Smooth muscle cell (in vitro differentiated cells): ENCODE measurements at regions not wholly inside any gene's neighbourhood (a gene's known extent, or its start where the extent isn't known, plus 50 kb on each side); places are given as distances from the start of the nearest gene placed in this dataset.

Experiments
- DNase-seq: peaks from one replicate; lab custom pipeline; 2025; ENCODE audit not compliant: unreplicated experiment; lab: John Stamatoyannopoulos, UW
- H2AFZ ChIP-seq: fragments of 200-600 bp; sonication (generic); 2 replicates; pipeline ENCODE4 v1.6.0; 2016; ENCODE audit warnings: antibody characterized with exemption, low read depth, mild to moderate bottlenecking
- H3F3A ChIP-seq: fragments of 200-600 bp; sonication (generic); 2 replicates; pipeline ENCODE4 v1.6.0; 2017; ENCODE audit warnings: antibody characterized with exemption, low read depth
- H3K27ac ChIP-seq: fragments of 200-600 bp; sonication (generic); 2 replicates; pipeline ENCODE4 v1.5.1; 2016; ENCODE audit warnings: low read depth, mild to moderate bottlenecking
- H3K27me3 ChIP-seq: fragments of 200-600 bp; sonication (generic); 2 replicates; pipeline ENCODE4 v1.6.1; 2016; ENCODE audit warnings: low read depth, mild to moderate bottlenecking
- H3K36me3 ChIP-seq: fragments of 200-600 bp; sonication (generic); 2 replicates; pipeline ENCODE4 v1.5.1; 2016; ENCODE audit warnings: low read depth
- H3K4me1 ChIP-seq: fragments of 200-600 bp; sonication (generic); 2 replicates; pipeline ENCODE4 v1.5.1; 2016; ENCODE audit warnings: low read depth
- H3K4me2 ChIP-seq: fragments of 200-600 bp; sonication (generic); 2 replicates; pipeline ENCODE4 v1.6.0; 2016; ENCODE audit warnings: mild to moderate bottlenecking
- H3K4me3 ChIP-seq: fragments of 200-600 bp; sonication (generic); 2 replicates; pipeline ENCODE4 v1.5.1; 2016; ENCODE audit warnings: mild to moderate bottlenecking
- H3K79me2 ChIP-seq: fragments of 200-600 bp; sonication (generic); 2 replicates; pipeline ENCODE4 v1.6.0; 2016; ENCODE audit warnings: low read depth, mild to moderate bottlenecking
- H3K9ac ChIP-seq: fragments of 200-600 bp; sonication (generic); 2 replicates; pipeline ENCODE4 v1.6.0; 2016; ENCODE audit warnings: low read depth
- H3K9me3 ChIP-seq: fragments of 200-600 bp; sonication (generic); replicated peaks from 2 replicates; pipeline ENCODE4 v1.5.1; 2016; ENCODE audit warnings: low read depth
- H4K20me1 ChIP-seq: fragments of 200-600 bp; sonication (generic); 2 replicates; pipeline ENCODE4 v1.6.0; 2016; ENCODE audit warnings: low read depth
- WGBS: methylation state at CpG from one replicate; pipeline ENCODE4 v1.1.7; 2016; ENCODE audit warnings: low lambda C conversion rate; 5-methylcytosine and 5-hydroxymethylcytosine counted together
- TF ChIP-seq, protein P1 (sequence below): fragments of 200-600 bp; sonication (generic); IDR thresholded peaks from 2 replicates; pipeline ENCODE4 v1.5.1; 2017; ENCODE audit warnings: borderline replicate concordance, mild to moderate bottlenecking, antibody characterized with exemption; ENCODE audit not compliant: insufficient read depth, poor library complexity, severe bottlenecking

DNA sequence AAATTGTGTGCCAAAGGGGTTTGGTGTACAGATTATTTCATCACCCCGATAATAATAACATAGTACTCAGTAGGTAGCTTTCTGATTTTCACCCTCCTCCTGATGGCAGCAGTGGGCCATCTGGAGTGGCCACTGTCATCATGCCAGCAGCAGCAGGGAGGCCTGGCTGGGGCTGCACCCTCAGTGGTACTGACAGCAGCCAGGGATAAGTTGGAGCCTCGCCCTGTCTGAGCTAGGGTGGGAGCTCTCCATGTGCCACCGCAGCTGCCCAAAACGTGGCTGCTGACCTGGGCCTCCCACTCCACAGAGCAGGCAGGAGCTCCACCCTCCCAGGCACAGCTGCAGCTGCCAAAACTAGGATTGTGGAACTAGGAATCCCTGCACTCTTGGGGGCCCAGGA is 700.8 kb upstream of the KCND2 start:
- Histone ChIP-seq H3K4me1 (no peaks in the 10 kb centered on the region), H3K36me3 (no peaks in the 10 kb centered on the region), H3K9ac (no peak overlapping the region), H3K27ac (no peak overlapping the region), H3K4me2 (peak overlapping the region; percentile 62), H3F3A (no peaks in the 10 kb centered on the region), H3K4me3 (no peak overlapping the region), H3K27me3 (no peaks in the 10 kb centered on the region), H2AFZ (peak overlapping the region; percentile 49), H4K20me1 (no peaks in the 10 kb centered on the region), H3K79me2 (no peaks in the 10 kb centered on the region), H3K9me3 (no peaks in the 10 kb centered on the region)
- 66% methylated on average over 4 of the region's 4 CpGs for WGBS
- no peak for DNase-seq
- TF ChIP-seq, protein P1, sequence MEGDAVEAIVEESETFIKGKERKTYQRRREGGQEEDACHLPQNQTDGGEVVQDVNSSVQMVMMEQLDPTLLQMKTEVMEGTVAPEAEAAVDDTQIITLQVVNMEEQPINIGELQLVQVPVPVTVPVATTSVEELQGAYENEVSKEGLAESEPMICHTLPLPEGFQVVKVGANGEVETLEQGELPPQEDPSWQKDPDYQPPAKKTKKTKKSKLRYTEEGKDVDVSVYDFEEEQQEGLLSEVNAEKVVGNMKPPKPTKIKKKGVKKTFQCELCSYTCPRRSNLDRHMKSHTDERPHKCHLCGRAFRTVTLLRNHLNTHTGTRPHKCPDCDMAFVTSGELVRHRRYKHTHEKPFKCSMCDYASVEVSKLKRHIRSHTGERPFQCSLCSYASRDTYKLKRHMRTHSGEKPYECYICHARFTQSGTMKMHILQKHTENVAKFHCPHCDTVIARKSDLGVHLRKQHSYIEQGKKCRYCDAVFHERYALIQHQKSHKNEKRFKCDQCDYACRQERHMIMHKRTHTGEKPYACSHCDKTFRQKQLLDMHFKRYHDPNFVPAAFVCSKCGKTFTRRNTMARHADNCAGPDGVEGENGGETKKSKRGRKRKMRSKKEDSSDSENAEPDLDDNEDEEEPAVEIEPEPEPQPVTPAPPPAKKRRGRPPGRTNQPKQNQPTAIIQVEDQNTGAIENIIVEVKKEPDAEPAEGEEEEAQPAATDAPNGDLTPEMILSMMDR, result no peak

DNA sequence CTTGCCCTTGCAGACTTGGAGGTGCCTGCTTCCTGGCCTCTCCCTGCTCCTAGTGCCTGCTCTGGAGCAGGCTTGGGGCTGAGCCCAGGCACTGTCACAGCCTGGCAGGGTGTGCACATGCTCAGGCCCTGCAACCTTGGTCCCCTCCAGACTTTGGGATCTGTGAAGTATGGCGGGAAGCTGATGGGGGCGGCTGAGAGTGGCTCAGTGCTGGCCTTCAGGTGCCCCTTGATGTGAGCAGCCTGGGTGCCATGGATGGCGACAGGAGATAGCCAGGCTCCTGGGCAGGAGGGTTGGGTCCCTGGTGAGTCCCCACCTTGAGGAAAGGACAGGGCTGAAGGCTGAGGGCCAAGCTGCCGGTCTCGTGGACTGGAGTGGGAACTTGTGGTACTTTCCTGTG is 700.4 kb upstream of the KCND2 start:
- no peaks in the 10 kb centered on the region for H3F3A ChIP-seq
- H2AFZ ChIP-seq, result no peak overlapping the region
- 98% methylated on average over 3 of the region's 5 CpGs for WGBS
- no peak overlapping the region for H3K27ac ChIP-seq
- no peaks in the 10 kb centered on the region for H3K79me2 ChIP-seq
- no peaks in the 10 kb centered on the region for H3K36me3 ChIP-seq
- TF ChIP-seq, protein P1, result no peak
- H3K9ac ChIP-seq, result no peak overlapping the region
- no peaks in the 10 kb centered on the region for H3K4me1 ChIP-seq
- no peaks in the 10 kb centered on the region for H4K20me1 ChIP-seq
- no peaks in the 10 kb centered on the region for H3K27me3 ChIP-seq
- no peak overlapping the region for H3K4me3 ChIP-seq
- no peak overlapping the region for H3K4me2 ChIP-seq
- no peaks in the 10 kb centered on the region for H3K9me3 ChIP-seq
- DNase-seq, result no peak

DNA sequence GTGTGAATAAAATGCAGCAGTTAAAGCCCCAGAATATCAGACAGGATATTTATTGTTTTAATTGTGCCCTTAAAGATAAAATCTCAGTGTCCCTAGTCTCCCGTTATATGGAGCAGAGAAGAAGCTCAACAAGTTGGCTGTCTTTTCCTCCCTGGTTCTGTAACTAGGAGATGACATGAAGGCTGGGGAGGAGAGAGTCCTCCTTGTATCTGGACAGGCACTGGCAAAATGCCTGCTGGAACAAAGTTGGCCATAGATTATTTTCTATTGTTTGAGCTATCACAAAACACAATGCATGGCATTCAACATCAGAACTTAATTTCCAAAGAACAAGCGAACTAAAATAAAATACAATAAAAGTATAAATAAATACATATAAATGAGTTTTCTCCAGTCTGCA is 694.9 kb upstream of the KCND2 start:
- TF ChIP-seq, protein P1, result no peak
- H3K4me3 ChIP-seq, result no peak overlapping the region
- no peak overlapping the region for H3K4me2 ChIP-seq
- no peak overlapping the region for H3K9ac ChIP-seq
- no peak overlapping the region for H2AFZ ChIP-seq
- 85% methylated on average over 2 of the region's 2 CpGs for WGBS
- no peaks in the 10 kb centered on the region for H4K20me1 ChIP-seq
- no peaks in the 10 kb centered on the region for H3K36me3 ChIP-seq
- H3K27ac ChIP-seq, result no peak overlapping the region
- no peaks in the 10 kb centered on the region for H3K9me3 ChIP-seq
- no peak for DNase-seq
- H3K4me1 ChIP-seq, result no peaks in the 10 kb centered on the region
- no peaks in the 10 kb centered on the region for H3F3A ChIP-seq
- H3K79me2 ChIP-seq, result no peaks in the 10 kb centered on the region
- H3K27me3 ChIP-seq, result no peaks in the 10 kb centered on the region

DNA sequence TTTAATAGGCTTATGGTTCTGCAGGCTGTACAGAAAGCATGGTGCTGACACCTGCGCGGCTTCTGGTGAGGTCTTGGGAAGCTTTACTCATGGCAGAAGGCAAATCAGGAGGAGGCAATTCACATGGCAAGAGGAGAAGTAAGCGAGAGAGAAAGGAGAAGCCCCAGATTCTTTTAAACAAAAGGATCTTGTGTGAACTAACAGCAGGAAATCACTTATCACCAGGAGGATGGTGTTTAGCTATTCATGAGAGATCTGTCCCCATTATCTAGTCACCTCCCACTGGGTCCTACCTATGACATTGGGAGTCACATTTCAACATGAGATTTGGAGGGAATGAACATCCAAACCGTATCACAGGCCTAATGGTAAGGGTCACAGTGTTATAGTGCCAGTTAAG is 678.0 kb upstream of the KCND2 start:
- Histone ChIP-seq H3K9me3 (no peaks in the 10 kb centered on the region), H3K4me3 (no peak overlapping the region), H3K9ac (no peak overlapping the region), H4K20me1 (no peaks in the 10 kb centered on the region), H3K79me2 (no peaks in the 10 kb centered on the region), H3K27ac (no peak overlapping the region), H3K4me1 (no peaks in the 10 kb centered on the region), H2AFZ (no peak overlapping the region), H3F3A (no peaks in the 10 kb centered on the region), H3K4me2 (no peak overlapping the region), H3K36me3 (no peaks in the 10 kb centered on the region), H3K27me3 (no peaks in the 10 kb centered on the region)
- WGBS, result 53% methylated on average over 4 of the region's 4 CpGs
- TF ChIP-seq, protein P1, result no peak
- no peak for DNase-seq
